SK-N-SH (cell line): ENCODE measurements at regions not wholly inside any gene's neighbourhood (a gene's known extent, or its start where the extent isn't known, plus 50 kb on each side); places are given as distances from the start of the nearest gene placed in this dataset.
"Not testable (repeated sequence)": the region's sequence is repeated elsewhere in the genome, so short reads cannot be mapped to it uniquely, and the experiment has no call there.

Experiments
- CTCF ChIA-PET: fragments of 300-600, 350-600 bp; formaldehyde crosslinking; extraction: SDS; loops from one replicate; lab custom pipeline; 2021; lab: Yijun Ruan, JAX
- POLR2A ChIA-PET: fragments of 350-600 bp; sonication (Branson Sonifier 250); formaldehyde crosslinking; extraction: SDS; loops from one replicate; lab custom pipeline; 2020; ENCODE audit warnings: antibody characterized with exemption, inconsistent platforms; lab: Yijun Ruan, JAX
- DNase-seq: peaks from one replicate; pipeline ENCODE4 v3.0.0; 2012
- H2AFZ ChIP-seq: fragments of 200-600 bp; sonication (generic); 2 replicates; pipeline ENCODE4 v1.8.1; 2016; ENCODE audit warnings: antibody characterized with exemption, mild to moderate bottlenecking, low read depth
- H3F3A ChIP-seq: fragments of 200-600 bp; sonication (generic); replicated peaks from 2 replicates; pipeline ENCODE3; 2016; ENCODE audit warnings: antibody characterized with exemption, mild to moderate bottlenecking; ENCODE audit not compliant: insufficient read depth
- H3K27ac ChIP-seq, 2 experiments: fragments of 200-500 bp in 1 of 2; fragments of 200-600 bp in 1 of 2; sonication (Bioruptor generic) in 1 of 2; sonication (generic), shearing (Covaris generic) in 1 of 2; 2 replicates each; pipeline versions ENCODE4 v1.5.1 to v1.6.1; 2014 to 2016; ENCODE audit warnings: low read depth in 2 of 2, inconsistent platforms in 1 of 2, low read length in 1 of 2, mild to moderate bottlenecking in 1 of 2, mixed read lengths in 1 of 2
- H3K27me3 ChIP-seq: fragments of 200-600 bp; sonication (generic), shearing (Covaris generic); 2 replicates; pipeline ENCODE4 v1.6.1; 2016; ENCODE audit warnings: mixed run types; ENCODE audit not compliant: insufficient read depth
- H3K36me3 ChIP-seq, 2 experiments: fragments of 200-500 bp in 1 of 2; fragments of 200-600 bp in 1 of 2; sonication (Bioruptor generic) in 1 of 2; sonication (generic) in 1 of 2; replicated peaks in 1 of 2; 2 replicates each; pipeline versions ENCODE3 to v1.5.1; 2014 to 2016; ENCODE audit warnings: low read length in 1 of 2, mild to moderate bottlenecking in 1 of 2; ENCODE audit not compliant: insufficient read depth in 2 of 2, control insufficient read depth in 1 of 2
- H3K4me1 ChIP-seq, 2 experiments: fragments of 200-500 bp in 1 of 2; fragments of 200-600 bp in 1 of 2; sonication (Bioruptor generic) in 1 of 2; sonication (generic), shearing (Covaris generic) in 1 of 2; 2 replicates each; pipeline versions ENCODE4 v1.5.1 to v1.6.1; 2014 to 2016; ENCODE audit warnings: low read depth in 1 of 2, low read length in 1 of 2, mixed run types in 1 of 2; ENCODE audit not compliant: insufficient read depth in 2 of 2, control insufficient read depth in 1 of 2
- H3K4me2 ChIP-seq: fragments of 200-600 bp; sonication (generic), shearing (Covaris generic); 2 replicates; pipeline ENCODE4 v1.6.1; 2017; ENCODE audit warnings: mixed run types
- H3K4me3 ChIP-seq, 2 experiments: fragments of 200-500 bp in 1 of 2; fragments of 200-600 bp in 1 of 2; sonication (Bioruptor generic) in 1 of 2; sonication (generic), shearing (Covaris generic) in 1 of 2; 2 replicates each; pipeline versions ENCODE4 v1.5.1 to v1.8.1; 2014 to 2016; ENCODE audit warnings: low read depth in 2 of 2, inconsistent platforms in 1 of 2, low read length in 1 of 2, mild to moderate bottlenecking in 1 of 2, mixed read lengths in 1 of 2, moderate library complexity in 1 of 2
- H3K79me2 ChIP-seq: fragments of 200-600 bp; sonication (generic); 2 replicates; pipeline ENCODE4 v1.8.1; 2017; ENCODE audit warnings: mild to moderate bottlenecking; ENCODE audit not compliant: insufficient read depth
- H3K9ac ChIP-seq: fragments of 200-600 bp; sonication (generic); 2 replicates; pipeline ENCODE4 v1.6.1; 2017; ENCODE audit warnings: mixed run types
- H3K9me2 ChIP-seq: fragments of 200-600 bp; sonication (generic); 2 replicates; pipeline ENCODE4 v1.6.1; 2017; ENCODE audit warnings: mixed run types
- H3K9me3 ChIP-seq: fragments of 200-600 bp; sonication (generic); 2 replicates; pipeline ENCODE4 v1.6.1; 2017; ENCODE audit warnings: mixed run types, mild to moderate bottlenecking, moderate library complexity
- H4K20me1 ChIP-seq: fragments of 200-600 bp; sonication (generic); 2 replicates; pipeline ENCODE4 v1.6.1; 2017; ENCODE audit warnings: mild to moderate bottlenecking, mixed run types; ENCODE audit not compliant: insufficient read depth
- ELF1 ChIP-seq: IDR thresholded peaks from 2 replicates; pipeline ENCODE4 v1.4.0; 2012
- FOXM1 ChIP-seq: IDR thresholded peaks from 2 replicates; pipeline ENCODE4 v1.4.0; 2012; ENCODE audit warnings: low read depth, mild to moderate bottlenecking
- GABPA ChIP-seq: IDR thresholded peaks from 2 replicates; pipeline ENCODE4 v1.4.0; 2012; ENCODE audit warnings: low read depth, mild to moderate bottlenecking
- GATA2 ChIP-seq: sonication (generic); formaldehyde crosslinking; IDR thresholded peaks from 2 replicates; pipeline ENCODE4 v1.5.0; 2020; ENCODE audit warnings: mild to moderate bottlenecking, missing genetic modification reagents
- JUND ChIP-seq: IDR thresholded peaks from 2 replicates; pipeline ENCODE4 v1.4.0; 2012
- MEF2A ChIP-seq: IDR thresholded peaks from 2 replicates; pipeline ENCODE4 v1.4.0; 2012; ENCODE audit warnings: low read depth, borderline replicate concordance
- MXI1 ChIP-seq: IDR thresholded peaks from 2 replicates; pipeline ENCODE4 v1.6.1; 2012; ENCODE audit warnings: mild to moderate bottlenecking, low read depth, low read length, improper control_type of control experiment
- NFIC ChIP-seq: IDR thresholded peaks from 2 replicates; pipeline ENCODE4 v1.4.0; 2012; ENCODE audit warnings: borderline replicate concordance
- NRF1 ChIP-seq: IDR thresholded peaks from 2 replicates; pipeline ENCODE4 v1.6.1; 2012; ENCODE audit warnings: low read depth, mild to moderate bottlenecking, low read length
- POLR2AphosphoS5 ChIP-seq: IDR thresholded peaks from 2 replicates; pipeline ENCODE4 v1.6.1; 2012; ENCODE audit warnings: low read depth, low read length
- RAD21 ChIP-seq: IDR thresholded peaks from 2 replicates; pipeline ENCODE4 v1.6.1; 2012; ENCODE audit warnings: mild to moderate bottlenecking, low read length
- RXRA ChIP-seq: IDR thresholded peaks from 2 replicates; pipeline ENCODE4 v1.4.0; 2012; ENCODE audit warnings: low read depth, mild to moderate bottlenecking, borderline replicate concordance
- TEAD4 ChIP-seq: IDR thresholded peaks from 2 replicates; pipeline ENCODE4 v1.4.0; 2012; ENCODE audit warnings: mild to moderate bottlenecking, borderline replicate concordance; ENCODE audit not compliant: insufficient read depth
- YY1 ChIP-seq: IDR thresholded peaks from 2 replicates; pipeline ENCODE4 v1.4.0; 2012; ENCODE audit warnings: low read depth, mild to moderate bottlenecking
- WGBS: methylation state at CpG from one replicate; pipeline ENCODE4 v1.1.6; 2017; ENCODE audit warnings: low lambda C conversion rate; 5-methylcytosine and 5-hydroxymethylcytosine counted together
- TF ChIP-seq, protein P1 (sequence below): fragments of 200-600 bp; sonication (generic); IDR thresholded peaks from 2 replicates; pipeline ENCODE4 v1.6.1; 2017; ENCODE audit warnings: antibody characterized with exemption, mild to moderate bottlenecking, moderate library complexity
- TF ChIP-seq, protein P2 (sequence below): fragments of 150-350 bp; IDR thresholded peaks from 2 replicates; pipeline ENCODE4 v1.6.1; 2017; ENCODE audit warnings: antibody characterized with exemption, low read length, low read depth, borderline replicate concordance
- TF ChIP-seq, protein P3 (sequence below): IDR thresholded peaks from 2 replicates; pipeline ENCODE4 v1.4.0; 2012; ENCODE audit warnings: low read depth
- TF ChIP-seq, protein P4 (sequence below): IDR thresholded peaks from 2 replicates; pipeline ENCODE4 v1.4.0; 2012; ENCODE audit warnings: low read depth, borderline replicate concordance
- TF ChIP-seq, protein P5 (sequence below): IDR thresholded peaks from 2 replicates; pipeline ENCODE4 v1.4.0; 2012; ENCODE audit warnings: low read depth, borderline replicate concordance

DNA sequence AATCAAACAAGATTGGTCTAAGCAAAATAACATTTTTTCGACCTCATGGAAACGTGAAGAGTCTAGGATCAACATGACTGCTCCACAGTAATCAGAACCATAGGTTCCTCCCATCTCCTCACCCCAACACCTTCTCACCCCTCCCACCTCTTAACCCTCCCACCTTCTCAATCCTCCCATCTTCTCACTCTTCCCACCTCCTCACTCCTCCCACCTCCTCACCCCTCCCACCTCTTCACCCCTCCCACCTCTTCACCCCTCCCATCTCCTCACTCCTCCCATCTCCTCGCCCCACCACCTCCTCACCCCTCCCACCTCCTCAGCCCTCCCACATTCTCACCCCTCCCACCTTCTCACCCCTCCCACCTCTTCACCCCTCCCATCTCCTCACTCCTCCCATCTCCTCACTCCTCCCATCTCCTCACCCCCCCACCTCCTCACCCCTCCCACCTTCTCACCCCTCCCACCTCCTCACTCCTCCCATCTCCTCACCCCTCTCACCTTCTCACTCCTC lies 567.4 kb downstream of the C6orf118 start:
- WGBS: 20% methylated on average over 3 of the region's 3 CpGs
- Histone ChIP-seq H3K27me3 (no peaks in the 10 kb centered on the region), H4K20me1 (no peaks in the 10 kb centered on the region), H3K27ac (no peak overlapping the region), H3K9me2 (no peaks in the 10 kb centered on the region), H3K9ac (no peak overlapping the region), H3K4me1 (no peaks in the 10 kb centered on the region), H3K4me2 (no peak overlapping the region), H3K36me3 (no peaks in the 10 kb centered on the region), H3K9me3 (no peaks in the 10 kb centered on the region), H3K79me2 (no peaks in the 10 kb centered on the region), H3K4me3 (no peak overlapping the region), H3F3A (no peaks in the 10 kb centered on the region), H2AFZ (no peak overlapping the region)
- no peak for DNase-seq
- TF ChIP-seq YY1 (no peak), FOXM1 (no peak), JUND (no peak), RXRA (no peak), NFIC (no peak), GATA2 (CRISPR knock-in tag) (no peak), GABPA (no peak), MXI1 (no peak), TEAD4 (no peak), MEF2A (no peak), POLR2AphosphoS5 (no peak), ELF1 (no peak), RAD21 (no peak), NRF1 (no peak)
- TF ChIP-seq, protein P1, sequence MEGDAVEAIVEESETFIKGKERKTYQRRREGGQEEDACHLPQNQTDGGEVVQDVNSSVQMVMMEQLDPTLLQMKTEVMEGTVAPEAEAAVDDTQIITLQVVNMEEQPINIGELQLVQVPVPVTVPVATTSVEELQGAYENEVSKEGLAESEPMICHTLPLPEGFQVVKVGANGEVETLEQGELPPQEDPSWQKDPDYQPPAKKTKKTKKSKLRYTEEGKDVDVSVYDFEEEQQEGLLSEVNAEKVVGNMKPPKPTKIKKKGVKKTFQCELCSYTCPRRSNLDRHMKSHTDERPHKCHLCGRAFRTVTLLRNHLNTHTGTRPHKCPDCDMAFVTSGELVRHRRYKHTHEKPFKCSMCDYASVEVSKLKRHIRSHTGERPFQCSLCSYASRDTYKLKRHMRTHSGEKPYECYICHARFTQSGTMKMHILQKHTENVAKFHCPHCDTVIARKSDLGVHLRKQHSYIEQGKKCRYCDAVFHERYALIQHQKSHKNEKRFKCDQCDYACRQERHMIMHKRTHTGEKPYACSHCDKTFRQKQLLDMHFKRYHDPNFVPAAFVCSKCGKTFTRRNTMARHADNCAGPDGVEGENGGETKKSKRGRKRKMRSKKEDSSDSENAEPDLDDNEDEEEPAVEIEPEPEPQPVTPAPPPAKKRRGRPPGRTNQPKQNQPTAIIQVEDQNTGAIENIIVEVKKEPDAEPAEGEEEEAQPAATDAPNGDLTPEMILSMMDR: no peak
- TF ChIP-seq, protein P2, sequence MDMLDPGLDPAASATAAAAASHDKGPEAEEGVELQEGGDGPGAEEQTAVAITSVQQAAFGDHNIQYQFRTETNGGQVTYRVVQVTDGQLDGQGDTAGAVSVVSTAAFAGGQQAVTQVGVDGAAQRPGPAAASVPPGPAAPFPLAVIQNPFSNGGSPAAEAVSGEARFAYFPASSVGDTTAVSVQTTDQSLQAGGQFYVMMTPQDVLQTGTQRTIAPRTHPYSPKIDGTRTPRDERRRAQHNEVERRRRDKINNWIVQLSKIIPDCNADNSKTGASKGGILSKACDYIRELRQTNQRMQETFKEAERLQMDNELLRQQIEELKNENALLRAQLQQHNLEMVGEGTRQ: no peak
- TF ChIP-seq, protein P3, sequence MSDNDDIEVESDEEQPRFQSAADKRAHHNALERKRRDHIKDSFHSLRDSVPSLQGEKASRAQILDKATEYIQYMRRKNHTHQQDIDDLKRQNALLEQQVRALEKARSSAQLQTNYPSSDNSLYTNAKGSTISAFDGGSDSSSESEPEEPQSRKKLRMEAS: no peak
- TF ChIP-seq, protein P4, sequence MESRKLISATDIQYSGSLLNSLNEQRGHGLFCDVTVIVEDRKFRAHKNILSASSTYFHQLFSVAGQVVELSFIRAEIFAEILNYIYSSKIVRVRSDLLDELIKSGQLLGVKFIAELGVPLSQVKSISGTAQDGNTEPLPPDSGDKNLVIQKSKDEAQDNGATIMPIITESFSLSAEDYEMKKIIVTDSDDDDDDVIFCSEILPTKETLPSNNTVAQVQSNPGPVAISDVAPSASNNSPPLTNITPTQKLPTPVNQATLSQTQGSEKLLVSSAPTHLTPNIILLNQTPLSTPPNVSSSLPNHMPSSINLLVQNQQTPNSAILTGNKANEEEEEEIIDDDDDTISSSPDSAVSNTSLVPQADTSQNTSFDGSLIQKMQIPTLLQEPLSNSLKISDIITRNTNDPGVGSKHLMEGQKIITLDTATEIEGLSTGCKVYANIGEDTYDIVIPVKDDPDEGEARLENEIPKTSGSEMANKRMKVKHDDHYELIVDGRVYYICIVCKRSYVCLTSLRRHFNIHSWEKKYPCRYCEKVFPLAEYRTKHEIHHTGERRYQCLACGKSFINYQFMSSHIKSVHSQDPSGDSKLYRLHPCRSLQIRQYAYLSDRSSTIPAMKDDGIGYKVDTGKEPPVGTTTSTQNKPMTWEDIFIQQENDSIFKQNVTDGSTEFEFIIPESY: no peak
- TF ChIP-seq, protein P5, sequence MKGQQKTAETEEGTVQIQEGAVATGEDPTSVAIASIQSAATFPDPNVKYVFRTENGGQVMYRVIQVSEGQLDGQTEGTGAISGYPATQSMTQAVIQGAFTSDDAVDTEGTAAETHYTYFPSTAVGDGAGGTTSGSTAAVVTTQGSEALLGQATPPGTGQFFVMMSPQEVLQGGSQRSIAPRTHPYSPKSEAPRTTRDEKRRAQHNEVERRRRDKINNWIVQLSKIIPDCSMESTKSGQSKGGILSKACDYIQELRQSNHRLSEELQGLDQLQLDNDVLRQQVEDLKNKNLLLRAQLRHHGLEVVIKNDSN: no peak
- CTCF ChIA-PET: no interaction called here
- POLR2A ChIA-PET: no interaction called here

DNA sequence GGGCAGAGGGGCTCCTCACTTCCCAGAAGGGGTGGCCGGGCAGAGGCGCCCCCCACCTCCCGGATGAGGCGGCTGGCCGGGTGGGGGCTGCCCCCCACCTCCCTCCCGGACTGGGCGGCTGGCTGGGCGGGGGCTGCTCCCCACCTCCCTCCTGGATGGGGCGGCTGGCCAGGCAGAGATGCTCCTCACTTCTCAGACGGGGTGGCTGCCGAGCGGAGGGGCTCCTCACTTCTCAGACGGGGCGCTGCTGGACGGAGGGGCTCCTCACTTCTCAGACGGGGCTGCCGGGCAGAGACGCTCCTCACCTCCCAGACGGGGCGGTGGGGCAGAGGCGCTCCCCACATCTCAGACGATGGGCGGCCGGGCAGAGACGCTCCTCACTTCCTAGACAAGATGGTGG lies 573.3 kb downstream of the C6orf118 start:
- H3K36me3 ChIP-seq, H3K4me1 ChIP-seq, H3K9me2 ChIP-seq, H3K9ac ChIP-seq, POLR2A ChIA-PET, H2AFZ ChIP-seq, H4K20me1 ChIP-seq, DNase-seq, H3K27me3 ChIP-seq, H3K4me3 ChIP-seq, H3K79me2 ChIP-seq, H3K27ac ChIP-seq, CTCF ChIA-PET, H3K9me3 ChIP-seq, H3F3A ChIP-seq, H3K4me2 ChIP-seq: not testable (repeated sequence)
- WGBS: 26% methylated on average over 2 of the region's 25 CpGs
